ENCODE measurements at regions not wholly inside any gene's neighbourhood (a gene's known extent, or its start where the extent isn't known, plus 50 kb on each side); places are given as distances from the start of the nearest gene placed in this dataset.

GRCh38 chr4:117334451-117335188 is 249.2 kb upstream of the TRAM1L1 start:
- no peak overlapping the region for H3K4me3 ChIP-seq (replicated peaks in 1 of 2; ENCODE audit: low read depth in 2 of 2, low read length in 2 of 2)
- TF ChIP-seq, protein P1, sequence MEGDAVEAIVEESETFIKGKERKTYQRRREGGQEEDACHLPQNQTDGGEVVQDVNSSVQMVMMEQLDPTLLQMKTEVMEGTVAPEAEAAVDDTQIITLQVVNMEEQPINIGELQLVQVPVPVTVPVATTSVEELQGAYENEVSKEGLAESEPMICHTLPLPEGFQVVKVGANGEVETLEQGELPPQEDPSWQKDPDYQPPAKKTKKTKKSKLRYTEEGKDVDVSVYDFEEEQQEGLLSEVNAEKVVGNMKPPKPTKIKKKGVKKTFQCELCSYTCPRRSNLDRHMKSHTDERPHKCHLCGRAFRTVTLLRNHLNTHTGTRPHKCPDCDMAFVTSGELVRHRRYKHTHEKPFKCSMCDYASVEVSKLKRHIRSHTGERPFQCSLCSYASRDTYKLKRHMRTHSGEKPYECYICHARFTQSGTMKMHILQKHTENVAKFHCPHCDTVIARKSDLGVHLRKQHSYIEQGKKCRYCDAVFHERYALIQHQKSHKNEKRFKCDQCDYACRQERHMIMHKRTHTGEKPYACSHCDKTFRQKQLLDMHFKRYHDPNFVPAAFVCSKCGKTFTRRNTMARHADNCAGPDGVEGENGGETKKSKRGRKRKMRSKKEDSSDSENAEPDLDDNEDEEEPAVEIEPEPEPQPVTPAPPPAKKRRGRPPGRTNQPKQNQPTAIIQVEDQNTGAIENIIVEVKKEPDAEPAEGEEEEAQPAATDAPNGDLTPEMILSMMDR (IDR thresholded peaks at IDR 0.05; ENCODE audit: low read depth, low read length), result no peak
- no peak for DNase-seq (ENCODE audit: low read depth in 2 of 2)

DNA sequence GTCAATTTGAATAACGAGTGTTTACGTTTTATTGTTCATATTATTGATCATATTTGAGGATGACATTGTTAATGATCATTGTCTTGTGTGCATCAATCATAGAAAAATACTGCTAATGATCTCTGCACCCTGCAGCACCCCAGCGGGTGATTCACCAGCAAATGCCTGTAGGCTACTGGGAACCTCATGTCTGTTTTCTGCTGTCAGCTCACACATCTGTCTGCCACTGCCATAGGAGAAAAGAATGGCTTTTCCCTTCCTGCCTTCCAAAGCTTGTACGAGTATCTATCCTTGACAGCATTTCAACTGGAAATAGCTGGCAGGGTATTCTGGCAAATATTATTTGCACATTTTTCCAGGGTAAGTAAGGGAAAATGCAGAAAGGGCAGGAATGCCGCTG is 272.1 kb upstream of the TRAM1L1 start:
- TF ChIP-seq, protein P1 (IDR thresholded peaks at IDR 0.05; ENCODE audit: low read depth, low read length), result no peak
- no peak for DNase-seq (ENCODE audit: low read depth in 2 of 2)
- no peak overlapping the region for H3K4me3 ChIP-seq (replicated peaks in 1 of 2; ENCODE audit: low read depth in 2 of 2, low read length in 2 of 2)

GRCh38 chr4:117357866-117358265 is 272.5 kb upstream of the TRAM1L1 start:
- H3K4me3 ChIP-seq (replicated peaks in 1 of 2; ENCODE audit: low read depth in 2 of 2, low read length in 2 of 2), result no peak overlapping the region
- TF ChIP-seq, protein P1 (IDR thresholded peaks at IDR 0.05; ENCODE audit: low read depth, low read length), result no peak
- no peak for DNase-seq (ENCODE audit: low read depth in 2 of 2)

GRCh38 chr4:117370944-117371668 is 285.7 kb upstream of the TRAM1L1 start:
- TF ChIP-seq, protein P1 (IDR thresholded peaks at IDR 0.05; ENCODE audit: low read depth, low read length), result no peak
- no peak for DNase-seq (ENCODE audit: low read depth in 2 of 2)
- H3K4me3 ChIP-seq (replicated peaks in 1 of 2; ENCODE audit: low read depth in 2 of 2, low read length in 2 of 2), result no peak overlapping the region

DNA sequence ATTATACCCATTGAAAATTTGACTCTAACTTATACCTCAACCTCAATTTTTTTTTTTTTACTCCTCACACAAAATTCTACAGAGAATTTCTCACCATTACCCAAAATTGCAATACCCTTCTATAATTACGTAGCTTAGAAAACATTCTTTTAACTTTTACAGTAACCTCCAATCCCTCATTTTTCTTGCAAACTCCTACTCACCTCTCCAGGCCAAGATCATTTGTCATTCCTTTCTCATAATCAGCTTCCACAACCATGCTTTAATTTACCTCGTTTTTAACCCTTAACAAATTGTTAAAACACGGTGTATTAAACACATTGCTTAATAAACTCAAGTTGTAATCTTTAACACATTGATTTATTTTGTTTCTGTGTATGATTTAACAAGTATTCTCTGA is 289.7 kb upstream of the TRAM1L1 start:
- DNase-seq (ENCODE audit: low read depth in 2 of 2), result no peak
- TF ChIP-seq, protein P1 (IDR thresholded peaks at IDR 0.05; ENCODE audit: low read depth, low read length), result no peak
- no peak overlapping the region for H3K4me3 ChIP-seq (replicated peaks in 1 of 2; ENCODE audit: low read depth in 2 of 2, low read length in 2 of 2)

DNA sequence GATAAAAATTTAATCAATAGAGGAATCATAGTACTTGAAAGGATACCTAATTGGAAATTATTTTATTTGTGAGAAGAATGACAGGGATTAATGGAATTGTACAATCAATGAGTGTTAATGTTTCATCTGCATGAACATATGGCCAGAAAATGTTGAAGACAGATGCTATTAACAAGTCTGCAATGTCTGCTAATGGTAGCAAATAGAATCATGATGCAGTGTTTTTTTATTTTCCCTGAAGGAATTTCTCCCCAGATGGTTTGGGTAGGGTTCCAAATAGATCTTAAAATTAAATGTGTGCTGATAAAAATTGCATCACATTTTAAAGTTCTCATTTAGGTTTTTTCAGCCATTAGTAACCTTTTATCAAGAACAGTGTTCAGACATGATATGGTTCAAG is 291.3 kb upstream of the TRAM1L1 start:
- no peak overlapping the region for H3K4me3 ChIP-seq (replicated peaks in 1 of 2; ENCODE audit: low read depth in 2 of 2, low read length in 2 of 2)
- DNase-seq (ENCODE audit: low read depth in 2 of 2), result no peak
- TF ChIP-seq, protein P1 (IDR thresholded peaks at IDR 0.05; ENCODE audit: low read depth, low read length), result no peak
